Prostate gland (tissue), 2 donors: ENCODE measurements at regions not wholly inside any gene's neighbourhood (a gene's known extent, or its start where the extent isn't known, plus 50 kb on each side); places are given as distances from the start of the nearest gene placed in this dataset.

Experiments used
- CTCF ChIP-seq, 4 experiments: fragments of 200-600 bp in 2 of 4; fragments of 450-650 bp in 2 of 4; sonication (generic) in 2 of 4; IDR thresholded peaks; 1 replicate in 3 of 4; 2 replicates in 1 of 4; pipeline ENCODE4 v1.5.1; 2016 to 2019; ENCODE audit warnings: antibody characterized with exemption in 4 of 4, mild to moderate bottlenecking in 2 of 4, moderate library complexity in 2 of 4
- POLR2A ChIP-seq: fragments of 450-650 bp; IDR thresholded peaks from one replicate; pipeline ENCODE4 v1.6.1; 2016; ENCODE audit warnings: antibody characterized with exemption, mild to moderate bottlenecking

- TF ChIP-seq POLR2A (no peak), CTCF (IDR thresholded peaks at IDR 0.05) (no peak)
Measured at GRCh38 chr7:4460597-4460996, 221.5 kb upstream of the FOXK1 start.
